SK-N-SH (cell line): ENCODE measurements at regions not wholly inside any gene's neighbourhood (a gene's known extent, or its start where the extent isn't known, plus 50 kb on each side); places are given as distances from the start of the nearest gene placed in this dataset.

Experiments
- CTCF ChIA-PET: fragments of 300-600, 350-600 bp; formaldehyde crosslinking; extraction: SDS; loops from one replicate; lab custom pipeline; 2021; lab: Yijun Ruan, JAX
- POLR2A ChIA-PET: fragments of 350-600 bp; sonication (Branson Sonifier 250); formaldehyde crosslinking; extraction: SDS; loops from one replicate; lab custom pipeline; 2020; ENCODE audit warnings: antibody characterized with exemption, inconsistent platforms; lab: Yijun Ruan, JAX
- DNase-seq: peaks from one replicate; pipeline ENCODE4 v3.0.0; 2012
- H2AFZ ChIP-seq: fragments of 200-600 bp; sonication (generic); 2 replicates; pipeline ENCODE4 v1.8.1; 2016; ENCODE audit warnings: antibody characterized with exemption, mild to moderate bottlenecking, low read depth
- H3F3A ChIP-seq: fragments of 200-600 bp; sonication (generic); replicated peaks from 2 replicates; pipeline ENCODE3; 2016; ENCODE audit warnings: antibody characterized with exemption, mild to moderate bottlenecking; ENCODE audit not compliant: insufficient read depth
- H3K27ac ChIP-seq, 2 experiments: fragments of 200-500 bp in 1 of 2; fragments of 200-600 bp in 1 of 2; sonication (Bioruptor generic) in 1 of 2; sonication (generic), shearing (Covaris generic) in 1 of 2; 2 replicates each; pipeline versions ENCODE4 v1.5.1 to v1.6.1; 2014 to 2016; ENCODE audit warnings: low read depth in 2 of 2, inconsistent platforms in 1 of 2, low read length in 1 of 2, mild to moderate bottlenecking in 1 of 2, mixed read lengths in 1 of 2
- H3K27me3 ChIP-seq: fragments of 200-600 bp; sonication (generic), shearing (Covaris generic); 2 replicates; pipeline ENCODE4 v1.6.1; 2016; ENCODE audit warnings: mixed run types; ENCODE audit not compliant: insufficient read depth
- H3K36me3 ChIP-seq, 2 experiments: fragments of 200-500 bp in 1 of 2; fragments of 200-600 bp in 1 of 2; sonication (Bioruptor generic) in 1 of 2; sonication (generic) in 1 of 2; replicated peaks in 1 of 2; 2 replicates each; pipeline versions ENCODE3 to v1.5.1; 2014 to 2016; ENCODE audit warnings: low read length in 1 of 2, mild to moderate bottlenecking in 1 of 2; ENCODE audit not compliant: insufficient read depth in 2 of 2, control insufficient read depth in 1 of 2
- H3K4me1 ChIP-seq, 2 experiments: fragments of 200-500 bp in 1 of 2; fragments of 200-600 bp in 1 of 2; sonication (Bioruptor generic) in 1 of 2; sonication (generic), shearing (Covaris generic) in 1 of 2; 2 replicates each; pipeline versions ENCODE4 v1.5.1 to v1.6.1; 2014 to 2016; ENCODE audit warnings: low read depth in 1 of 2, low read length in 1 of 2, mixed run types in 1 of 2; ENCODE audit not compliant: insufficient read depth in 2 of 2, control insufficient read depth in 1 of 2
- H3K4me2 ChIP-seq: fragments of 200-600 bp; sonication (generic), shearing (Covaris generic); 2 replicates; pipeline ENCODE4 v1.6.1; 2017; ENCODE audit warnings: mixed run types
- H3K4me3 ChIP-seq, 2 experiments: fragments of 200-500 bp in 1 of 2; fragments of 200-600 bp in 1 of 2; sonication (Bioruptor generic) in 1 of 2; sonication (generic), shearing (Covaris generic) in 1 of 2; 2 replicates each; pipeline versions ENCODE4 v1.5.1 to v1.8.1; 2014 to 2016; ENCODE audit warnings: low read depth in 2 of 2, inconsistent platforms in 1 of 2, low read length in 1 of 2, mild to moderate bottlenecking in 1 of 2, mixed read lengths in 1 of 2, moderate library complexity in 1 of 2
- H3K79me2 ChIP-seq: fragments of 200-600 bp; sonication (generic); 2 replicates; pipeline ENCODE4 v1.8.1; 2017; ENCODE audit warnings: mild to moderate bottlenecking; ENCODE audit not compliant: insufficient read depth
- H3K9ac ChIP-seq: fragments of 200-600 bp; sonication (generic); 2 replicates; pipeline ENCODE4 v1.6.1; 2017; ENCODE audit warnings: mixed run types
- H3K9me2 ChIP-seq: fragments of 200-600 bp; sonication (generic); 2 replicates; pipeline ENCODE4 v1.6.1; 2017; ENCODE audit warnings: mixed run types
- H3K9me3 ChIP-seq: fragments of 200-600 bp; sonication (generic); 2 replicates; pipeline ENCODE4 v1.6.1; 2017; ENCODE audit warnings: mixed run types, mild to moderate bottlenecking, moderate library complexity
- H4K20me1 ChIP-seq: fragments of 200-600 bp; sonication (generic); 2 replicates; pipeline ENCODE4 v1.6.1; 2017; ENCODE audit warnings: mild to moderate bottlenecking, mixed run types; ENCODE audit not compliant: insufficient read depth
- ELF1 ChIP-seq: IDR thresholded peaks from 2 replicates; pipeline ENCODE4 v1.4.0; 2012
- EP300 ChIP-seq, 2 experiments: IDR thresholded peaks; 2 replicates each; pipeline versions ENCODE4 v1.4.0 to v1.6.1; 2012; ENCODE audit warnings: borderline replicate concordance in 1 of 2, low read depth in 1 of 2, low read length in 1 of 2
- FOSL2 ChIP-seq: IDR thresholded peaks from 2 replicates; pipeline ENCODE4 v1.4.0; 2012; ENCODE audit warnings: low read depth, mild to moderate bottlenecking, moderate library complexity, borderline replicate concordance
- FOXM1 ChIP-seq: IDR thresholded peaks from 2 replicates; pipeline ENCODE4 v1.4.0; 2012; ENCODE audit warnings: low read depth, mild to moderate bottlenecking
- GABPA ChIP-seq: IDR thresholded peaks from 2 replicates; pipeline ENCODE4 v1.4.0; 2012; ENCODE audit warnings: low read depth, mild to moderate bottlenecking
- GATA2 ChIP-seq: sonication (generic); formaldehyde crosslinking; IDR thresholded peaks from 2 replicates; pipeline ENCODE4 v1.5.0; 2020; ENCODE audit warnings: mild to moderate bottlenecking, missing genetic modification reagents
- JUND ChIP-seq: IDR thresholded peaks from 2 replicates; pipeline ENCODE4 v1.4.0; 2012
- MEF2A ChIP-seq: IDR thresholded peaks from 2 replicates; pipeline ENCODE4 v1.4.0; 2012; ENCODE audit warnings: low read depth, borderline replicate concordance
- MXI1 ChIP-seq: IDR thresholded peaks from 2 replicates; pipeline ENCODE4 v1.6.1; 2012; ENCODE audit warnings: mild to moderate bottlenecking, low read depth, low read length, improper control_type of control experiment
- NFIC ChIP-seq: IDR thresholded peaks from 2 replicates; pipeline ENCODE4 v1.4.0; 2012; ENCODE audit warnings: borderline replicate concordance
- POLR2AphosphoS5 ChIP-seq: IDR thresholded peaks from 2 replicates; pipeline ENCODE4 v1.6.1; 2012; ENCODE audit warnings: low read depth, low read length
- RAD21 ChIP-seq: IDR thresholded peaks from 2 replicates; pipeline ENCODE4 v1.6.1; 2012; ENCODE audit warnings: mild to moderate bottlenecking, low read length
- RFX5 ChIP-seq: IDR thresholded peaks from 2 replicates; pipeline ENCODE4 v1.6.1; 2012; ENCODE audit warnings: mild to moderate bottlenecking, improper control_type of control experiment, low read length
- RXRA ChIP-seq: IDR thresholded peaks from 2 replicates; pipeline ENCODE4 v1.4.0; 2012; ENCODE audit warnings: low read depth, mild to moderate bottlenecking, borderline replicate concordance
- SIN3A ChIP-seq: IDR thresholded peaks from 2 replicates; pipeline ENCODE4 v1.6.1; 2012; ENCODE audit warnings: low read depth, mild to moderate bottlenecking, low read length, moderate library complexity, borderline replicate concordance
- TAF1 ChIP-seq: IDR thresholded peaks from 2 replicates; pipeline ENCODE4 v1.6.1; 2012; ENCODE audit warnings: low read depth, mild to moderate bottlenecking, low read length, moderate library complexity, borderline replicate concordance
- TCF12 ChIP-seq: IDR thresholded peaks from 2 replicates; pipeline ENCODE4 v1.4.0; 2012
- USF1 ChIP-seq: IDR thresholded peaks from 2 replicates; pipeline ENCODE4 v1.4.0; 2012; ENCODE audit warnings: low read depth, borderline replicate concordance
- WGBS: methylation state at CpG from one replicate; pipeline ENCODE4 v1.1.6; 2017; ENCODE audit warnings: low lambda C conversion rate; 5-methylcytosine and 5-hydroxymethylcytosine counted together
- TF ChIP-seq, protein P1 (sequence below): fragments of 200-600 bp; sonication (generic); IDR thresholded peaks from 2 replicates; pipeline ENCODE4 v1.6.1; 2017; ENCODE audit warnings: antibody characterized with exemption, mild to moderate bottlenecking, moderate library complexity

DNA sequence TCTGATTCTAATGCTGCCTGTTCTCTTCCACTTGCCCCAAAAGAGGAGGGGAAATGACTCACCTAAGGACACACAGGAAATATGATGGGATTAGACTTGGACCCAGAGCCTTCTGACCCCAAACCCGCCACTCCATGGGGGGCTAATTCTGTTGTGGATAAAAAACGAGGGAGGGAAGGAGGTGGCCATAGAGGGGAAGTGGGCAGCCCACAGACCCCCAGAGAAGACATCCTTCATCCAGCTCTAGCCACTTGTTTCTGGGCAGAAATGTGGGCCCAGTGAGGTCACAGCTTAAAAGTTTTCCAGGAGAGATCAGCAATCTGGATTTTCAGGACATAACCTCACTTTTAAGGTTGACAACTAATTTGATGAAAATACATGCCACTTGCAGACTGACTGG, 202.1 kb downstream of the ANKRD60 start (continued):
- TF ChIP-seq FOXM1: no peak
- TF ChIP-seq, protein P1, sequence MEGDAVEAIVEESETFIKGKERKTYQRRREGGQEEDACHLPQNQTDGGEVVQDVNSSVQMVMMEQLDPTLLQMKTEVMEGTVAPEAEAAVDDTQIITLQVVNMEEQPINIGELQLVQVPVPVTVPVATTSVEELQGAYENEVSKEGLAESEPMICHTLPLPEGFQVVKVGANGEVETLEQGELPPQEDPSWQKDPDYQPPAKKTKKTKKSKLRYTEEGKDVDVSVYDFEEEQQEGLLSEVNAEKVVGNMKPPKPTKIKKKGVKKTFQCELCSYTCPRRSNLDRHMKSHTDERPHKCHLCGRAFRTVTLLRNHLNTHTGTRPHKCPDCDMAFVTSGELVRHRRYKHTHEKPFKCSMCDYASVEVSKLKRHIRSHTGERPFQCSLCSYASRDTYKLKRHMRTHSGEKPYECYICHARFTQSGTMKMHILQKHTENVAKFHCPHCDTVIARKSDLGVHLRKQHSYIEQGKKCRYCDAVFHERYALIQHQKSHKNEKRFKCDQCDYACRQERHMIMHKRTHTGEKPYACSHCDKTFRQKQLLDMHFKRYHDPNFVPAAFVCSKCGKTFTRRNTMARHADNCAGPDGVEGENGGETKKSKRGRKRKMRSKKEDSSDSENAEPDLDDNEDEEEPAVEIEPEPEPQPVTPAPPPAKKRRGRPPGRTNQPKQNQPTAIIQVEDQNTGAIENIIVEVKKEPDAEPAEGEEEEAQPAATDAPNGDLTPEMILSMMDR: no peak
- no peak for TF ChIP-seq MEF2A
- no peak for TF ChIP-seq RAD21
- no peak for TF ChIP-seq SIN3A
- TF ChIP-seq POLR2AphosphoS5: no peak

DNA sequence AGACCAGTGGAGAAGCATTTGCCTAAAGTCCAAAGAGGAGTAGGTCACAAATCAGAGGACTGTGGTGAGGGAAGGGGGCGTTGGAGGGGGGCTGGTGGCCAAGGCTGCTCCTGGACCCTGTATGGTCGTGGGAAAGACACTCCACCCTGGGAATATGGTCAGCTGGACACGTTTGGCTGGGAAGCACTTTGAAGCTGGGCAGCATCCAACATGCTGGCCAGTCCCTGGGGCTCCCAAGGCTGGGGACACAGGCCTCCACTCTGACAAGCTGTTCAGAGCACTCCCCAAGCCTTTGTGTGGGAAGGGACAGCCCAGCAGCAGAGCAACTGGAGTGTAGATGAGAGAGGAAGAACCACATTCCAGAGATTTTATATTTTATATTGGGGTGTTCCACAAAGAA, 203.2 kb downstream of the ANKRD60 start:
- H3K9ac ChIP-seq: no peak overlapping the region
- peaks cover 0 to 29% of the 10 kb centered on the region in 2 experiments; a peak in 2 of 4 replicates for H3K4me1 ChIP-seq
- TF ChIP-seq GATA2 (CRISPR knock-in tag) (no peak), RXRA (no peak), USF1 (no peak), ELF1 (no peak), POLR2AphosphoS5 (no peak), JUND (no peak), MEF2A (no peak), TAF1 (no peak), MXI1 (no peak), RAD21 (no peak)
- no peaks in the 10 kb centered on the region for H3F3A ChIP-seq
- no peaks in the 10 kb centered on the region for H3K9me3 ChIP-seq
- H2AFZ ChIP-seq: no peak overlapping the region
- H3K9me2 ChIP-seq: no peaks in the 10 kb centered on the region
- CTCF ChIA-PET: interaction anchor here (0.6 to 2.2 kb wide), 3 partner anchors 27 to 62 kb away, joined by 3 to 8 read pairs (median 3); no protein-coding TSS in a partner anchor
- no peaks in the 10 kb centered on the region for H3K36me3 ChIP-seq
- no peak for DNase-seq
- no peaks in the 10 kb centered on the region for H3K27me3 ChIP-seq
- no peak overlapping the region for H3K4me2 ChIP-seq
- no peak overlapping the region for H3K4me3 ChIP-seq
- 53% methylated on average over 3 of the region's 3 CpGs for WGBS
- POLR2A ChIA-PET: no interaction called here
- no peaks in the 10 kb centered on the region for H3K79me2 ChIP-seq
- no peaks in the 10 kb centered on the region for H4K20me1 ChIP-seq
- H3K27ac ChIP-seq: no peak overlapping the region; a peak in 1 of 4 replicates

DNA sequence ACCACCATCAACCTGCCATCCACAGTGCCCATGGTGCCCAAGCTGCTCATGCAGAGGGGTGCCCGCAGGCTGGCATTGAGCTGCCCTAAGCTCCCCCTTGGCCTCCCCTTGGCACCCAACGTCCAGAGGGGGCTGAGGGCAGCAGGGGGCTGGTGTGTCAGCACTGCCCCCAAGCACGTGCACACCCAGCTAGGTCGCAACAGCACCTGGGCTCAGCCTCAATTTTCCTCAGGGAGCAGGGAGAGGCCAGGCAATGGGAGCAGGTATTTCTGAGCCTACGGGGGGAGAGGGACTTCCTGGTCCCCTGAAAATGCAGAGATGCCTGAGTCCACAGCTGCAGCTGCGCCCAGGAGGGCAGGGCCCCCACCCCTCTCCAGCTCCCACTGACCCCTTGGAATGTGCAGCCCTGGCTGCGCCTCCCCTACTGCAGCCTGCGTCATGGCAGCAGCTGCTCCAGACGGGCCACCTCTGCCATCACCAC, 204.2 kb downstream of the ANKRD60 start:
- Histone ChIP-seq H3K4me1 (peaks cover 0 to 36% of the 10 kb centered on the region in 2 experiments; a peak in 2 of 4 replicates), H4K20me1 (no peaks in the 10 kb centered on the region), H2AFZ (no peak overlapping the region), H3K9ac (no peak overlapping the region), H3K4me3 (no peak overlapping the region), H3F3A (no peaks in the 10 kb centered on the region), H3K27ac (no peak overlapping the region), H3K27me3 (no peaks in the 10 kb centered on the region), H3K9me3 (no peaks in the 10 kb centered on the region), H3K9me2 (no peaks in the 10 kb centered on the region), H3K36me3 (no peaks in the 10 kb centered on the region), H3K79me2 (no peaks in the 10 kb centered on the region), H3K4me2 (no peak overlapping the region)
- no peak for DNase-seq
- POLR2A ChIA-PET: no interaction called here
- CTCF ChIA-PET: interaction anchor here (0.5 to 2.2 kb wide), 2 partner anchors 23 to 63 kb away, joined by 3 to 8 read pairs; no protein-coding TSS in a partner anchor
- WGBS: 80% methylated on average over 2 of the region's 9 CpGs
- no peak for TF ChIP-seq USF1
- no peak for TF ChIP-seq MXI1
- TF ChIP-seq POLR2AphosphoS5: no peak
- no peak for TF ChIP-seq NFIC
- no peak for TF ChIP-seq EP300 (IDR thresholded peaks at IDR 0.05; ENCODE audit: borderline replicate concordance in 1 of 2, low read depth in 1 of 2, low read length in 1 of 2)
- TF ChIP-seq GABPA: no peak
- no peak for TF ChIP-seq RFX5
- no peak for TF ChIP-seq TCF12
- TF ChIP-seq, protein P1: no peak
- no peak for TF ChIP-seq FOSL2
